Prostate gland (tissue), 2 donors: ENCODE measurements at regions not wholly inside any gene's neighbourhood (a gene's known extent, or its start where the extent isn't known, plus 50 kb on each side); places are given as distances from the start of the nearest gene placed in this dataset.

Experiments used
- DNase-seq: peaks from one replicate; pipeline ENCODE4 v3.0.0-alpha.2; 2019; ENCODE audit warnings: low spot score
- H3K27ac ChIP-seq, 2 donors: fragments of 200-600 bp; sonication (generic); 2 replicates each; pipeline ENCODE4 v1.5.1; 2017 to 2019
- H3K27me3 ChIP-seq: fragments of 200-600 bp; sonication (generic); replicated peaks from 2 replicates; pipeline ENCODE4 v1.5.1; 2019; ENCODE audit not compliant: insufficient read depth
- H3K36me3 ChIP-seq, 2 donors: fragments of 200-600 bp; sonication (generic); 1 replicate in 1 of 2; 2 replicates in 1 of 2; pipeline versions ENCODE4 v1.5.1 to v1.8.1; 2017 to 2019
- H3K4me1 ChIP-seq: fragments of 200-600 bp; sonication (generic); replicated peaks from 2 replicates; pipeline ENCODE4 v1.5.1; 2019
- H3K4me3 ChIP-seq, 2 donors: fragments of 200-600 bp; sonication (generic); 2 replicates each; pipeline ENCODE4 v1.5.1; 2017 to 2019
- H3K9me3 ChIP-seq: fragments of 200-600 bp; sonication (generic); 2 replicates; pipeline ENCODE4 v1.5.1; 2017
- CTCF ChIP-seq, 4 experiments: fragments of 200-600 bp in 2 of 4; fragments of 450-650 bp in 2 of 4; sonication (generic) in 2 of 4; IDR thresholded peaks; 1 replicate in 3 of 4; 2 replicates in 1 of 4; pipeline ENCODE4 v1.5.1; 2016 to 2019; ENCODE audit warnings: antibody characterized with exemption in 4 of 4, mild to moderate bottlenecking in 2 of 4, moderate library complexity in 2 of 4
- POLR2A ChIP-seq: fragments of 450-650 bp; IDR thresholded peaks from one replicate; pipeline ENCODE4 v1.6.1; 2016; ENCODE audit warnings: antibody characterized with exemption, mild to moderate bottlenecking
- POLR2AphosphoS5 ChIP-seq: sonication (generic); formaldehyde crosslinking; IDR thresholded peaks from one replicate; pipeline ENCODE4 v1.6.1; 2017; ENCODE audit warnings: antibody characterized with exemption
- WGBS: methylation state at CpG from one replicate; pipeline ENCODE4 v1.1.5; 2018; 5-methylcytosine and 5-hydroxymethylcytosine counted together
- intact Hi-C: fragments of 100-400 bp; cut with DNase I; formaldehyde crosslinking; loops from one replicate; pipeline ENCODE4 v1.14.2; 2022

DNA sequence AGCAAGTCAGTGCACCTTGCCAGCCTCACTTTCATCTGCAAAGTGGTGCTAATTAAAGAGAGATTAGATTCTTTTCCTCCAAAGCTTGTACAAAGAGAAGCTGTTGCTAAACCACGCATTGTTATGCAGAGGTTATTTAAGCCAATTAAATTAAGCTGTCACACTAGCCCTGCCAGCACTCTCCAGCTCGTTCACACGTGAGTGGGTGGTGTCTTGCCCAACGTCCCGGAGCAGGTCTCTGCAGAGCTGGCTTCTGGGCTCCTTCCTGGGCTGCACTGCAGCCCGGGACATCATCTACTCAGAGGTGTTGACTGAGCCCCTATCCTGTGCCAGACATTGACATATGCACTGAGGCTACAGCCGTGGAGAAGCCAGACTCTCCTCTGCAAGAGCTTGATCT, 401.6 kb upstream of the SULF2 start:
- H3K27ac ChIP-seq, result no peak overlapping the region
- H3K4me3 ChIP-seq, result no peak overlapping the region
- TF ChIP-seq POLR2A (no peak), POLR2AphosphoS5 (no peak), CTCF (IDR thresholded peaks at IDR 0.05) (no peak)
- H3K36me3 ChIP-seq, result no peaks in the 10 kb centered on the region
- DNase-seq, result no peak
- intact Hi-C loops, result loop anchor here (5.0 kb wide), 1 partner anchor 400 kb away; the partner anchor contains the start of gene SULF2
- 34% methylated on average over 7 of the region's 7 CpGs for WGBS
- no peaks in the 10 kb centered on the region for H3K9me3 ChIP-seq
- no peaks in the 10 kb centered on the region for H3K4me1 ChIP-seq
- no peaks in the 10 kb centered on the region for H3K27me3 ChIP-seq

GRCh38 chr20:48186447-48186846, 401.2 kb upstream of the SULF2 start:
- TF ChIP-seq POLR2A, result no peak
- no peak for TF ChIP-seq CTCF (IDR thresholded peaks at IDR 0.05)
- Histone ChIP-seq H3K27me3 (no peaks in the 10 kb centered on the region), H3K4me3 (no peak overlapping the region), H3K9me3 (no peaks in the 10 kb centered on the region), H3K4me1 (no peaks in the 10 kb centered on the region), H3K27ac (no peak overlapping the region), H3K36me3 (no peaks in the 10 kb centered on the region)
- no peak for DNase-seq
- intact Hi-C loops, result loop anchor here (5.0 kb wide), 1 partner anchor 399 kb away; the partner anchor contains the start of gene SULF2
- WGBS, result 66% methylated on average over 2 of the region's 2 CpGs

- WGBS, result 27% methylated on average over 1 of the region's 1 CpG
- no peaks in the 10 kb centered on the region for H3K36me3 ChIP-seq
- H3K4me3 ChIP-seq, result no peak overlapping the region
- H3K9me3 ChIP-seq, result no peaks in the 10 kb centered on the region
- no peak overlapping the region for H3K27ac ChIP-seq
- intact Hi-C loops, result no loop called here
- no peaks in the 10 kb centered on the region for H3K27me3 ChIP-seq
- DNase-seq, result no peak
- TF ChIP-seq POLR2AphosphoS5 (no peak), POLR2A (no peak), CTCF (IDR thresholded peaks at IDR 0.05) (no peak)
- H3K4me1 ChIP-seq, result no peaks in the 10 kb centered on the region
These were observed 398.9 kb upstream of the SULF2 start for GRCh38 chr20:48184229-48184628.

DNA sequence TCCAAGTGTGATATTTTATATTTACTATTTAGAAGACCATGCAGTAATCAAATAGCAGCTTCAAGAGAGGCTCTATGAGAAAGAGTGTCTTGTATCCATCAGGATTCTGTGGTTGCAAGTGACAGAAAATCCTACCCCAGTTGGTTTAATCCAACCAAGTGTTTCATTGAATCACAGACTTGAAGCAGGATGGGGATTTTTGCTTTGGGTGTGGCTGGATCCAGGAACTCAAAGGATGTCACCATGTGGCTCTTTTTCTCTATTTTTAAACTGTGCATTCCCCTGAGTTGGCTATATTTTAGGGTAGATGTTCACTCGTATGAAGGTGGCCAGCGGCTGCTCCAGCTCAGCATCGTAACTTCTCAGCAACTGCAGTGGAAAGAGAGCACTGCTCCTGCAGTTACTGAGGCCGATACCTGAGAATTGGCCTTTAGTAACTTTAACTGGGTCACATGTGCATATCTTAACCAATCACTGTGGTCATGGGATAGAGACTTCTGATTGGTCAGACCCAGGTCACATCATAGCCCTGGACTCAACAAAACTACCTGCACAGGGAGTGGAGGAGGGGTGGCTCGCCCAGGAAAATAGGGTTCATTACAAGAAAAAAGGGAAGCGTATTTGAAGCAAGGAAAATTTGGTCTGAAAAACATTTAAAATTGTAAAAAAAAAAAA, 396.1 kb upstream of the SULF2 start:
- no peaks in the 10 kb centered on the region for H3K36me3 ChIP-seq
- 81% methylated on average over 6 of the region's 6 CpGs for WGBS
- TF ChIP-seq POLR2A, result no peak
- H3K27ac ChIP-seq, result no peak overlapping the region
- no peaks in the 10 kb centered on the region for H3K27me3 ChIP-seq
- intact Hi-C loops, result no loop called here
- no peaks in the 10 kb centered on the region for H3K9me3 ChIP-seq
- no peaks in the 10 kb centered on the region for H3K4me1 ChIP-seq
- DNase-seq, result no peak
- H3K4me3 ChIP-seq, result no peak overlapping the region

DNA sequence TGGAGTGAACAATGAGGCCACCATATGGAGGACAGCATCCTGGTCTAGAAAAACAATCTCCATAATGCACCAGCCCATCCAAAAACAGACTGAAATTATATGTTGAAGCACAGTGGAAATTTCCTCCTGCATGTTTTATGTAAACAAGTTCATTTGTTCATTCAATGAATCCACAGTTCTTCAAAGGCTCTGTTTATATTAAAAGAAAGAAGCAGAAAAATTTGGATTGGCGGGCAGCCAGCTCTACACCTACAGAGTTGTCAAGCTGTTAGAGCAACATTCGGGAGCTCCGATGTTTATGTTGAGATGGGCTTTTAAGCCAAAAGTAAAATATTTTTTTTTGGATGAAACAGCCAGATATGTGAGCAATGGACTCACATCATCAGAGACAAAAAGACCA, 395.3 kb upstream of the SULF2 start:
- H3K4me3 ChIP-seq, result no peak overlapping the region
- WGBS, result 39% methylated on average over 3 of the region's 3 CpGs
- H3K27me3 ChIP-seq, result no peaks in the 10 kb centered on the region
- no peaks in the 10 kb centered on the region for H3K4me1 ChIP-seq
- no peaks in the 10 kb centered on the region for H3K36me3 ChIP-seq
- H3K9me3 ChIP-seq, result no peaks in the 10 kb centered on the region
- intact Hi-C loops, result no loop called here
- no peak overlapping the region for H3K27ac ChIP-seq
- no peak for TF ChIP-seq POLR2A
- no peak for TF ChIP-seq POLR2AphosphoS5
- no peak for TF ChIP-seq CTCF (IDR thresholded peaks at IDR 0.05)
- DNase-seq, result no peak
